NB4 (cell line): ENCODE measurements at regions not wholly inside any gene's neighbourhood (a gene's known extent, or its start where the extent isn't known, plus 50 kb on each side); places are given as distances from the start of the nearest gene placed in this dataset.

Experiments used
- DNase-seq: peaks from one replicate; pipeline ENCODE4 v3.0.0; 2010; ENCODE audit warnings: low read depth
- H3K4me3 ChIP-seq: one replicate; pipeline ENCODE4 v1.5.1; 2011; ENCODE audit warnings: mild to moderate bottlenecking, low read depth, low read length, moderate library complexity
- MYC ChIP-seq: IDR thresholded peaks from 2 replicates; pipeline ENCODE4 v1.6.1; 2011; ENCODE audit warnings: low read depth, low read length
- POLR2A ChIP-seq: IDR thresholded peaks from 2 replicates; pipeline ENCODE4 v1.6.1; 2011; ENCODE audit warnings: mild to moderate bottlenecking; ENCODE audit not compliant: insufficient read length; ENCODE audit errors: extremely low read depth
- TF ChIP-seq, protein P1 (sequence below): IDR thresholded peaks from one replicate; pipeline ENCODE4 v1.5.1; 2012; ENCODE audit warnings: low read depth, low read length
- TF ChIP-seq, protein P2 (sequence below): IDR thresholded peaks from 2 replicates; pipeline ENCODE4 v1.6.1; 2011; ENCODE audit warnings: low read depth, low read length

DNA sequence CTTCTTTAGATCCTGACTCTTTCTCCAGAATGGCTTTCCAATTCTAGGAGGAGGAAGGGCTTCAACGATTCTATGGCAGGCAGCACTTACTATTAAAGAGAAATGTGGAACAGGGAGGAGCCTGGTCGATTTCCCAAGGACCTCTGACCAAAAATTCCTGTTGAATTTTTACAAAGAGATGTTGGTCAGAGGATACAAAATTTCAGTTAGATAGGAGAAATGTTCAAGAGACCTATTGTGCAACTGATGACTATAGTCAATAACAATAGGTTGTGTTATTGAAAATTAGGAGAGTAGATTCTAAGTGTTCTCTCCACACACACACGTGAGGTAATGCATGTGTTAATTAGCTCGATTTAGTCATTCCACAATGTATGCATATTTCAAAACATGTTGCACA lies 130.1 kb upstream of the TNFAIP3 start:
- no peak for TF ChIP-seq POLR2A
- H3K4me3 ChIP-seq: no peak overlapping the region
- no peak for DNase-seq

DNA sequence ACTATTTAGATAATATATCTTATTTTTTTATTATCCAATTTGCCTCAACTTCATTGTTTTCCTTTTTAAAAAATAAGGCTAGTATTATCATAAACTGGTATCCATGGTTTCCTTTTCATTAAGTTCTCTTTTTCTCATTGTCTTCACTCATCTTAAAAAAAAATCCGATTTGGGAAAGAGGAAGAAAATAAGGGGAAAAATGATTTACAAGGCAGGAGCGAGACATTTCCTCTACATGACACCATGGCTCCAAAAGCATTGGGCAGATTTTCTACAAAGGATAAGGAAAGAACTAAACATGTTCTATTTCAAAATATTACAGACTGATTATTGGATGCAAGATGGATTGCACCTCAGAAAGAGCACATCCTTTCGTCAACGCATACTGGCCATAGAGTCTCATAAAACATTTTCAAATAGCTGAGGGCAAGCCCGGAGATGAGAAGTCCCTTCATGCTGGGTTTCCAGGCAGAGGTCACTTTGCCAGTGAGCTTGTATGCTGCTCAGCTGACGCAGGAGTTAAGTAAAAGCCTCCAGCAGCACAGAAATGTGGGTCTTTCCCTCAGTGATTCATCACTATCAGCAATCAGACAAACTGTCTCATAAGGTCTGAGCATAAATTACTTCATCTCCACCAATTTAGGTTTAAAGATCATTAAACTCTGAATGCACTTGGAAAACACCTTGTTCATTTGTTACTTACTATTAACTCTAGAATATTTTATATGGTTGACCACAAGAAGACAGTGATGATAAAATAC lies 129.0 kb upstream of the TNFAIP3 start:
- DNase-seq: peak; percentile 41
- no peak overlapping the region for H3K4me3 ChIP-seq
- no peak for TF ChIP-seq MYC
- TF ChIP-seq, protein P1, sequence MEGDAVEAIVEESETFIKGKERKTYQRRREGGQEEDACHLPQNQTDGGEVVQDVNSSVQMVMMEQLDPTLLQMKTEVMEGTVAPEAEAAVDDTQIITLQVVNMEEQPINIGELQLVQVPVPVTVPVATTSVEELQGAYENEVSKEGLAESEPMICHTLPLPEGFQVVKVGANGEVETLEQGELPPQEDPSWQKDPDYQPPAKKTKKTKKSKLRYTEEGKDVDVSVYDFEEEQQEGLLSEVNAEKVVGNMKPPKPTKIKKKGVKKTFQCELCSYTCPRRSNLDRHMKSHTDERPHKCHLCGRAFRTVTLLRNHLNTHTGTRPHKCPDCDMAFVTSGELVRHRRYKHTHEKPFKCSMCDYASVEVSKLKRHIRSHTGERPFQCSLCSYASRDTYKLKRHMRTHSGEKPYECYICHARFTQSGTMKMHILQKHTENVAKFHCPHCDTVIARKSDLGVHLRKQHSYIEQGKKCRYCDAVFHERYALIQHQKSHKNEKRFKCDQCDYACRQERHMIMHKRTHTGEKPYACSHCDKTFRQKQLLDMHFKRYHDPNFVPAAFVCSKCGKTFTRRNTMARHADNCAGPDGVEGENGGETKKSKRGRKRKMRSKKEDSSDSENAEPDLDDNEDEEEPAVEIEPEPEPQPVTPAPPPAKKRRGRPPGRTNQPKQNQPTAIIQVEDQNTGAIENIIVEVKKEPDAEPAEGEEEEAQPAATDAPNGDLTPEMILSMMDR: no peak
- TF ChIP-seq POLR2A: no peak
- TF ChIP-seq, protein P2, sequence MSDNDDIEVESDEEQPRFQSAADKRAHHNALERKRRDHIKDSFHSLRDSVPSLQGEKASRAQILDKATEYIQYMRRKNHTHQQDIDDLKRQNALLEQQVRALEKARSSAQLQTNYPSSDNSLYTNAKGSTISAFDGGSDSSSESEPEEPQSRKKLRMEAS: no peak

DNA sequence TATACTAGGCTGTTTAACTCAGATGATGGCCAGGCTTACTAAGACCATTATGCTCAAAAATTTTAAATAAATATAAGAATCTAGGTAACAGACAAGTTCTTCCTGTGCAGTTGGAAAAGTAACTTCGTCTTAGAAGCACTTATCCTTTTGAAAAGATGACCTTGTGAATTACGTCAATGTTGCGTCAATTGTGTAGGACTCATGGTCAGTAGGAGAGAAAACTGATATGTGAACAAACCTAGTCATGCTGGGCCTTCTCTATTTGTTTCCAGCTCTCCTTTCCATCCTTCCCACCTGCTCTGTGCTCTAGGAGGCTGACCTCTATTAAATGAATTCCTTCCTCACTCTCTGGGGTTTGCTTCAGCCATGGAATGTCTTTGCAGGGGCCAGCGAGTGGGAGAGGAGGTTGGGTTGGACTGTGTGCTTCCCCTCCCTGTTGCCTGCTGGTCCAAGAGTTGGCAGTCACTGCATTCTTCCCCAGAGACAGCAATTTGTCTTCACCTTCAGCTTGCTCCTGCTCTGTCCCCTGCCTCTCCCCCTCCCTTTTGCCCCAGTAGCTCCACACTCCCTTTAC lies 128.0 kb upstream of the TNFAIP3 start:
- no peak for DNase-seq
- TF ChIP-seq POLR2A (no peak), MYC (no peak)
- TF ChIP-seq, protein P2: no peak
- TF ChIP-seq, protein P1: no peak
- H3K4me3 ChIP-seq: no peak overlapping the region

DNA sequence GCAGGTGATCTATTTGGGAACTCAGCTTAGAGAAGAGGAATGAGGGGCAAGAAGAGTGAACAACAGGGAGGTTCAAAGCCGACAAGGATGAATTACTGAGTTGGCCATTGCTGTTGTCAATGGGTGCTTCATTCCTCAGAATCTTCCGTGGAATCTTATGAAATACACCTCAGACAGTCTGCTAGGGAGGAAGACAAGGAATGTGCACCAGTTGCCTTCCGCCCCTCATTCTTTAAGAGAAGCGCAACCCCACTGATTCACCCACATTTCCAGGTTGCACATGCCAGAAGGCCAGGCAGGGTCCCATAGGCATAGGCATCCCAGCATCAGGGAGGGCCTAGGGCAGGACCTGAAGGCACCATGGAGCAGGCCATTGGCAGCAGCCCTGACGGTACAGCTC lies 127.5 kb upstream of the TNFAIP3 start:
- no peak for DNase-seq
- TF ChIP-seq, protein P2: no peak
- TF ChIP-seq POLR2A (no peak), MYC (no peak)
- TF ChIP-seq, protein P1: no peak
- no peak overlapping the region for H3K4me3 ChIP-seq

DNA sequence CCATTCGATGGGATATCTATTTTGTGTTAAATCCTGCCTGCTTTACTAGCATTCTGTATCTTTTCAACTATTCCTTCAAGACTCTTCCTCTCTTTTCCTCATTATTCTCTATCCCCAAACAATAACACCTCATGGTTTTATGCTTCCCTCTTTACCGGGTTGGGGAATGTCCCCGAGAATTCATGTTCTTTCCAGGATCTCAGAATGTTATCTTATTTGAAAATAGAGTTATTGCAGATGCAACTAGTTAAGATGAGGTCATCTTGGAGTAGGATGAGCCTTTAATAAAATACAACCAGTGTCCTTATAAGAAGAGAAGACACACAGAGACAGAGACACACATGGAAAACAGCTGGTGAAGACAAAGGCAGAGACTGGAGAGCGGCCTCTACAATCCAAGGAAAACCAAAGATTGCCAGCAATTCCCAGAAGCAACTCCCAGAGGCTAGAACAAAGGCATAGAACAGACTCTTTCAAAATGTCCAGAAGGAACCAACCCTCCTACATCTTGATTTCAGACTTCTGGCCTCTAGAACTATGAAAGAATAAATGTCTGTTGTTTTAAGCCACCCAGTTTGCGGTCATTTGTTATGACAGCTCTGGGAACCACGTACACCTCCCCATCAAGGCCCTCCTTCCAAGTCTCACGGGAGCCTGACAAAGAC lies 126.8 kb upstream of the TNFAIP3 start:
- no peak for DNase-seq
- TF ChIP-seq POLR2A: no peak
- TF ChIP-seq, protein P2: no peak
- TF ChIP-seq MYC: no peak
- TF ChIP-seq, protein P1: no peak
- H3K4me3 ChIP-seq: no peak overlapping the region

DNA sequence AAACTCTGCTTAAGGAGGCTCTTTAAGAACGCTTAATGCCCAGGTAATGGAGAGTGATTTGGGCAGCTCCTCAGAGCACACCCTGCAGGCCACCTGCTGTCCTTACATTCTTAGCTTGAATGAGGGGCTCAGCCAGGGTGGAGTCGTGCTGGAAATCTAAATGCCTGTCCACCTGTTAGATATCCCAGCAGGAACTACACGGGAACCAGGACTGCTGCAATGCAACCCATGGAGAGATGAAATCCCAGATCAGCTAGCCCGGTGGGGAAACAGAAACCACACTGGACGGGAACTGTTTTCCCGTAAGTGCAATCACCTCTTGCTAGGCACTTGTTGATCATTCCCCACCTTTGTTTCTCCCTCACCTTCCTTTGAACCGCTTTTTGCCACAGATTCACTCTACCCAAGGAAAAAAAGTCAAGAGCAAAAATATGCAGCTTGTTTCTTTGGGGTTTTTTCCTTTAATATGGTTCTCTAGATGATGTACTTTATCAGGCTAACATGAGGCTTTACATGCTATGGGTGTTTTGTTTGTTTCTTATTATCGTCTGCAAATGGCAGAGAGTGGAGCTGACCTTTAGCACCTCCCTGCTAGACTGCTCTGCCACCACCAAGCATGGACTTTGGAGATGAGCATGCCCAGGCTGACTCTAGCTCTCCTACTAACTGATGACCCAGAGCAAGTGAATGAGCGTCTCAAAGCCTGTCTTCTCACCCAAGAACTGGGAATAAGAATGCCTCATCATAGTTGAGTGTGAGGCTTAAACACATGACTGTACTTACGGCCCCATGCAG lies 125.9 kb upstream of the TNFAIP3 start:
- TF ChIP-seq, protein P1: no peak
- TF ChIP-seq, protein P2: no peak
- no peak for TF ChIP-seq POLR2A
- no peak for TF ChIP-seq MYC
- no peak overlapping the region for H3K4me3 ChIP-seq
- no peak for DNase-seq
